ENCODE measurements at regions not wholly inside any gene's neighbourhood (a gene's known extent, or its start where the extent isn't known, plus 50 kb on each side); places are given as distances from the start of the nearest gene placed in this dataset.

DNA sequence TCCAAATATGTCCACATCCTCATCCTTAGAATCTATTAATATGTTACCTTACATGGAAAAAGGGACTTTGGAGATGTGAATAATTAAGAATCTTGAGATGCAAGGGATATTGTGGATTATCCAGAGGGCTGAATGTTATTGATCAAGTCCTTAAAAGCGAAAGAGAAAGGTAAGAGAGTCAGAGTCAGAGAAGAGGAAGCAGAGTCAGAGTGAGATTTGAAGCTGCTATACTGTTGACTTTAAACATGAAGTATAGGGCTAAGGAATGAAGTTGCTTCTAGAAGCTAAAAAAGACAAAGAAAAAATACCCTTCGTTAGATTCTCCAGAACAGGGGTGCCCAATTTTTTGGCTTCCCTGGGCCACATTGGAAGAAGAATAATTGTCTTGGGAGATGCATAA, 627.2 kb upstream of the SLITRK6 start:
- H2AFZ ChIP-seq (ENCODE audit: low read depth, low read length) = no peak overlapping the region
- TF ChIP-seq JUN (IDR thresholded peaks at IDR 0.05; ENCODE audit: borderline replicate concordance, insufficient read depth, insufficient read length, low read depth) (no peak), CTCF (IDR thresholded peaks at IDR 0.05; ENCODE audit: extremely low read depth in 1 of 2, insufficient read depth in 1 of 2, low read depth in 1 of 2, low read length in 2 of 2) (no peak), POLR2AphosphoS5 (IDR thresholded peaks at IDR 0.05; ENCODE audit: insufficient read depth, low read depth, low read length) (no peak), FOS (IDR thresholded peaks at IDR 0.05; ENCODE audit: borderline replicate concordance, insufficient read depth, low read length) (no peak), POLR2A (IDR thresholded peaks at IDR 0.05; ENCODE audit: low read depth, low read length) (no peak), MYC (IDR thresholded peaks at IDR 0.05; ENCODE audit: low read depth, low read length) (no peak), EZH2 (IDR thresholded peaks at IDR 0.05; ENCODE audit: borderline replicate concordance, low read depth, low read length, severe bottlenecking) (no peak), GATA2 (IDR thresholded peaks at IDR 0.05; ENCODE audit: insufficient read depth, insufficient read length, low read depth, low read length) (no peak), MAX (IDR thresholded peaks at IDR 0.05; ENCODE audit: insufficient read depth, insufficient read length) (no peak)
- intact Hi-C loops (cut with micrococcal nuclease) = no loop called here
- H3K27me3 ChIP-seq (ENCODE audit: control insufficient read depth in 2 of 2, insufficient read depth in 2 of 2, low read length in 2 of 2) = no peaks in the 10 kb centered on the region
- H4K20me1 ChIP-seq (replicated peaks; ENCODE audit: control insufficient read depth, extremely low read depth, insufficient read depth, low read length) = no peaks in the 10 kb centered on the region
- DNase-seq (ENCODE audit: low read depth, low spot score) (no peak), FAIRE-seq (no peak)
- no peak overlapping the region for H3K4me2 ChIP-seq (ENCODE audit: insufficient read depth, low read length)
- no peaks in the 10 kb centered on the region for H3K9me1 ChIP-seq (replicated peaks; ENCODE audit: control insufficient read depth, extremely low read depth, insufficient read depth, low read length)
- no peak overlapping the region for H3K9ac ChIP-seq (replicated peaks; ENCODE audit: extremely low read depth, insufficient read depth, low read length)
- no peaks in the 10 kb centered on the region for H3K36me3 ChIP-seq (ENCODE audit: control insufficient read depth in 2 of 2, extremely low read depth in 1 of 2, insufficient read depth in 2 of 2, low read length in 2 of 2)
- dilution Hi-C loops (cut with MboI; ENCODE audit: extremely low pct_ligation_motif_present, low sequenced_read_pairs) = no loop called here
- ChIA-PET POLR2A (no interaction called here), CTCF (no interaction called here)
- BruUV-seq (replicated peaks) = no TSS peak
- peaks cover 2% of the 10 kb centered on the region for H3K9me3 ChIP-seq (replicated peaks; ENCODE audit: control insufficient read depth, insufficient read depth, low read length)
- H3K4me1 ChIP-seq (ENCODE audit: control insufficient read depth, extremely low read depth, insufficient read depth, low read length) = no peaks in the 10 kb centered on the region
- no peaks in the 10 kb centered on the region for H3K79me2 ChIP-seq (ENCODE audit: control insufficient read depth, insufficient read depth, low read length)
- H3K4me3 ChIP-seq (replicated peaks in 1 of 3; ENCODE audit: insufficient read depth in 1 of 3, low read depth in 1 of 3, low read length in 3 of 3) = no peak overlapping the region
- H3K27ac ChIP-seq (ENCODE audit: insufficient read depth, low read depth, low read length) = no peak overlapping the region
